Naive B cell (primary cell): ENCODE measurements at regions not wholly inside any gene's neighbourhood (a gene's known extent, or its start where the extent isn't known, plus 50 kb on each side); places are given as distances from the start of the nearest gene placed in this dataset.

Experiments
- ATAC-seq, 2 donors: fragments of 150-1000 bp; cut with Tn5 transposase; 2 replicates each; pipeline ENCODE4 v1.10.0; 2021; ENCODE audit warnings: low read depth in 2 of 2, mild to moderate bottlenecking in 2 of 2, moderate library complexity in 2 of 2
- DNase-seq: peaks from one replicate; pipeline ENCODE4 v3.0.0; 2022
- H3K27ac Mint-ChIP-seq, 6 donors: one replicate each; pipeline ENCODE4 v1.8.0; 2020 to 2022; ENCODE audit warnings: mild to moderate bottlenecking in 6 of 6, mixed read lengths in 6 of 6, moderate library complexity in 5 of 6, inconsistent platforms in 2 of 6
- H3K27me3 Mint-ChIP-seq, 3 donors: one replicate each; pipeline ENCODE4 v1.8.0; 2021 to 2022; ENCODE audit warnings: mixed read lengths in 3 of 3, mild to moderate bottlenecking in 1 of 3
- H3K36me3 Mint-ChIP-seq, 2 donors: one replicate each; pipeline ENCODE4 v1.8.0; 2020 to 2022; ENCODE audit warnings: mixed read lengths in 2 of 2, inconsistent platforms in 1 of 2, mild to moderate bottlenecking in 1 of 2
- H3K4me1 Mint-ChIP-seq, 3 donors: one replicate each; pipeline ENCODE4 v1.8.0; 2020 to 2022; ENCODE audit warnings: mixed read lengths in 3 of 3, inconsistent platforms in 1 of 3, mild to moderate bottlenecking in 1 of 3, moderate library complexity in 1 of 3
- H3K4me3 Mint-ChIP-seq, 8 donors: one replicate each; pipeline ENCODE4 v1.8.0; 2020 to 2022; ENCODE audit warnings: mild to moderate bottlenecking in 8 of 8, mixed read lengths in 8 of 8, moderate library complexity in 8 of 8, inconsistent platforms in 2 of 8
- H3K9me3 Mint-ChIP-seq, 7 donors: one replicate each; pipeline ENCODE4 v1.8.0; 2020 to 2022; ENCODE audit warnings: mixed read lengths in 7 of 7, mild to moderate bottlenecking in 5 of 7, inconsistent platforms in 2 of 7, moderate library complexity in 1 of 7

DNA sequence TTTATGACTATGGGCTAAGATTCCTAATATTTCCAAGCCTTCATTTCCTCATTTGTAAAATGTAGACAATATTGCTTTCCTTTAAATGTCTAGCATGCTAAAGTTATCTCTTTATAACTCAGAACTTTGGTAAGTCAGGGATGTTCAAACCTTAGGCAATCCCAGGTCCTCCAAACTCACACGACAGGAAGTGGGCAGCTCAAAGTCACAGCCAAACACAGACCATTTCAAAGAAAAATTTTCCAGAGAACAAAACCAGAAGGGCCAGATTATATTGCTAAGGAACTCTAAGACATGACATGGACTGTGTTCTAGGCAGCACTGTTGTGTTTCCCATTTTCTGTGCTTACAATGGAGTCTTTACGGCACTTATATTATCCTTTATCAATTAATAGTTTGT, 87.8 kb upstream of the DYNC1I1 start:
- H3K9me3 Mint-ChIP-seq, result no peaks in the 10 kb centered on the region
- H3K4me1 Mint-ChIP-seq, result peaks cover 0 to 8% (median 2%) of the 10 kb centered on the region in 3 donors
- DNase-seq, result no peak
- no peak overlapping the region for H3K27ac Mint-ChIP-seq
- no peaks in the 10 kb centered on the region for H3K36me3 Mint-ChIP-seq
- no peak overlapping the region for H3K4me3 Mint-ChIP-seq
- H3K27me3 Mint-ChIP-seq, result no peaks in the 10 kb centered on the region
- no peak for ATAC-seq

GRCh38 chr7:95684037-95684436, 87.7 kb upstream of the PDK4 start:
- no peaks in the 10 kb centered on the region for H3K9me3 Mint-ChIP-seq
- no peaks in the 10 kb centered on the region for H3K27me3 Mint-ChIP-seq
- no peak overlapping the region for H3K4me3 Mint-ChIP-seq
- no peak overlapping the region for H3K27ac Mint-ChIP-seq
- ATAC-seq (peak in 1 of 2 donors; percentile 33), DNase-seq (no peak)
- H3K36me3 Mint-ChIP-seq, result no peaks in the 10 kb centered on the region
- peaks cover 0 to 8% (median 2%) of the 10 kb centered on the region in 3 donors for H3K4me1 Mint-ChIP-seq

DNA sequence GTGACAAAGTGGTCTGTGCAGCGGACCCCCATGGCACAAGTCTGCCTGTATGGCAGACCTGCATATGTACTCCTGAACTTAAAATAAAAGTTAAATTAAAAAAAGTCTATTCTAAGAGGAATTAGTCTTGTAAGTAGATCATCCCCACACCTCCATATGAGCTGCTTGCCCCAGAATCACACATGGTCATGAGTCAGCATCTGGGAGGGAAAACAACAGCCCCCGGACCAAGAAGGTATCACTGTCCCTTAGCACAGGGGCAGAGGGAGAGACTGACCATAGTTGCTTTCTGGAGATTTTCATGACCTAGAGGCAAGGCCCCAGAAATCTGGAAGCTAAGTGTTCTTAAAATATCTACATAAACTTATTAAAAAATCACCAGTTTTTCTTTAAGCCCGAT, 86.6 kb upstream of the PDK4 start:
- no peaks in the 10 kb centered on the region for H3K9me3 Mint-ChIP-seq
- H3K36me3 Mint-ChIP-seq, result no peaks in the 10 kb centered on the region
- peaks cover 0 to 8% (median 2%) of the 10 kb centered on the region in 3 donors for H3K4me1 Mint-ChIP-seq
- ATAC-seq, result no peak
- no peaks in the 10 kb centered on the region for H3K27me3 Mint-ChIP-seq
- no peak overlapping the region for H3K4me3 Mint-ChIP-seq
- DNase-seq, result no peak
- peak overlapping the region in 1 of 6 donors; percentile 54 for H3K27ac Mint-ChIP-seq

DNA sequence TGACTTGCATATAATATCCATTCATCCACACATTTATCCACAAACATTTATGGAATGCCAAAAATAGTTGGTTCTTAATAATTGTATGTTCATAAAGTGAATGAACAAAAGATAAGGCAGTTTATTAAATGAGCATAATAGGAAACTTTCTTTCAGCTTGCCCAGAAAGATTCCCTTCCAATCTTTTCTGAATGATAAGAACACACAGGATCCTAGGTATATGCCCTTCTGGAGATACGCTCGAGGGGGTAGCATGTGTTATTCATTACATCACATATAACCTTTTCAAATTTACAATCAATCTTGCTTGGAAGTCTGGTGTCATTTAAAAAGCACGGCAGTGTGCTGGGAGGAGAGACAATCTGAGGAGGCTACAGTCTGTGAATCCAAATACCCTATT, 80.4 kb upstream of the PDK4 start:
- Mint-ChIP-seq H3K27me3 (no peaks in the 10 kb centered on the region), H3K4me1 (peaks cover 0 to 8% (median 2%) of the 10 kb centered on the region in 3 donors), H3K4me3 (no peak overlapping the region), H3K9me3 (no peaks in the 10 kb centered on the region), H3K36me3 (no peaks in the 10 kb centered on the region), H3K27ac (no peak overlapping the region)
- DNase-seq (no peak), ATAC-seq (no peak)

- Mint-ChIP-seq H3K4me3 (no peak overlapping the region), H3K4me1 (peaks cover 0 to under 1% (median 0%) of the 10 kb centered on the region in 3 donors), H3K9me3 (no peaks in the 10 kb centered on the region), H3K36me3 (no peaks in the 10 kb centered on the region), H3K27ac (no peak overlapping the region), H3K27me3 (no peaks in the 10 kb centered on the region)
- no peak for DNase-seq
- no peak for ATAC-seq
Observed at GRCh38 chr7:95675632-95676031, 79.3 kb upstream of the PDK4 start.

GRCh38 chr7:95675016-95675415, 78.7 kb upstream of the PDK4 start:
- Mint-ChIP-seq H3K4me1 (no peaks in the 10 kb centered on the region), H3K4me3 (no peak overlapping the region), H3K36me3 (no peaks in the 10 kb centered on the region), H3K9me3 (no peaks in the 10 kb centered on the region), H3K27me3 (no peaks in the 10 kb centered on the region), H3K27ac (no peak overlapping the region)
- no peak for ATAC-seq
- no peak for DNase-seq

DNA sequence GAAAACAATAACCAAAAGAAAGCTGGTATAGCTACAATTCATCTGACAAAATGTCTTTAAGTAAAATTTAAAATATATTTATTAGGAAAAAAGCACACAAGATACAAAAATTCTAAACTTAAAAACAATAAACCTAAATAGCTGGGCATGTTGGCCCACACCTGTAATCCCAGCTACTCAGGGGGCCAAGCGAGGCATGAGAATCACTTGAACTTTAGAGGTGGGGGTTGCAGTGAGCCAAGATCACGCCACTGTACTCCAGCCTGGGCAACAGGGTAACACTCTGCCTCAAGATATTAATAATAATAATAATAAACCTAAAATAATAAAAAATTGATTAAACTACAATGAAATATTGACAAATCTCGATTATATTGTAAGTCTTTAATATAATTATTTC, 77.8 kb upstream of the PDK4 start:
- DNase-seq, result no peak
- no peak overlapping the region for H3K4me3 Mint-ChIP-seq
- H3K27me3 Mint-ChIP-seq, result no peaks in the 10 kb centered on the region

GRCh38 chr7:95672434-95672833, 76.1 kb upstream of the PDK4 start:
- no peak overlapping the region for H3K4me3 Mint-ChIP-seq

More for the DNA sequence above, 77.8 kb upstream of the PDK4 start:
- no peak overlapping the region for H3K27ac Mint-ChIP-seq
- H3K9me3 Mint-ChIP-seq, result no peaks in the 10 kb centered on the region
- H3K4me1 Mint-ChIP-seq, result peaks cover 0 to 5% (median 0%) of the 10 kb centered on the region in 3 donors
- no peaks in the 10 kb centered on the region for H3K36me3 Mint-ChIP-seq
- ATAC-seq, result no peak

DNA sequence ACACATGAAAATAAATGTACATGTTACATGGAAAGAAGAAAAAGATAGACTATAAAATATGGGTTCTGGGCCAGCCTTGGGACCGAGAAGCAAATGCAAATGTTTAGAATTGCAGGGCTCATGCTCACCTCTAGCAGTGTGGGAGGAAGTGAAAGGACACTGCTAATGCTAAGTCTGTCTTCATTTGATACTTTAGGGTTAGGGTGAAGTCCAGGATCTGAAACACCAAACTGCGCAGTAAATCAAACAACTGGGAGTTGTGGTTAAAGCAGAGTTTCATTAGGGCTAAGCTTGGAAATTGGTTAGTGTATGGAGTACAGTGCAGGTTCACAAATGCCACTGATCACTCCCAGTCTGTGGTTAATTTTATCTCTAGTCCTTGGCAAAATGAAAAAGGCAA, 73.2 kb upstream of the PDK4 start:
- no peak overlapping the region for H3K4me3 Mint-ChIP-seq
- H3K27me3 Mint-ChIP-seq, result no peaks in the 10 kb centered on the region
- peak; percentile 35 to 50 for ATAC-seq
- peaks cover 0 to 5% (median 0%) of the 10 kb centered on the region in 3 donors for H3K4me1 Mint-ChIP-seq
- no peak for DNase-seq
- no peak overlapping the region for H3K27ac Mint-ChIP-seq
- no peaks in the 10 kb centered on the region for H3K36me3 Mint-ChIP-seq
- H3K9me3 Mint-ChIP-seq, result peaks cover 0 to 6% (median 0%) of the 10 kb centered on the region in 7 donors

More at GRCh38 chr7:95672434-95672833, 76.1 kb upstream of the PDK4 start:
- H3K4me1 Mint-ChIP-seq, result peaks cover 0 to 5% (median 0%) of the 10 kb centered on the region in 3 donors
- ATAC-seq, result no peak
- DNase-seq, result no peak
- H3K36me3 Mint-ChIP-seq, result no peaks in the 10 kb centered on the region
- H3K9me3 Mint-ChIP-seq, result no peaks in the 10 kb centered on the region
- no peak overlapping the region for H3K27ac Mint-ChIP-seq
- H3K27me3 Mint-ChIP-seq, result no peaks in the 10 kb centered on the region

- ATAC-seq (no peak), DNase-seq (no peak)
- Mint-ChIP-seq H3K4me3 (no peak overlapping the region), H3K4me1 (peaks cover 0 to 5% (median 0%) of the 10 kb centered on the region in 3 donors), H3K9me3 (peaks cover 0 to 7% (median 2%) of the 10 kb centered on the region in 7 donors), H3K27ac (no peak overlapping the region), H3K27me3 (no peaks in the 10 kb centered on the region), H3K36me3 (peaks cover 0 to under 1% of the 10 kb centered on the region in 2 donors)
Observed at GRCh38 chr7:95668504-95669018, 72.2 kb upstream of the PDK4 start.

- DNase-seq, result no peak
- Mint-ChIP-seq H3K27ac (no peak overlapping the region), H3K4me3 (no peak overlapping the region), H3K36me3 (peaks cover 15% of the 10 kb centered on the region in 2 donors), H3K4me1 (no peaks in the 10 kb centered on the region), H3K27me3 (peaks cover 5 to 22% (median 19%) of the 10 kb centered on the region in 3 donors), H3K9me3 (peaks cover 0 to 28% (median 14%) of the 10 kb centered on the region in 7 donors)
- no peak for ATAC-seq
Observed at GRCh38 chr7:95662987-95663386, 66.7 kb upstream of the PDK4 start.

DNA sequence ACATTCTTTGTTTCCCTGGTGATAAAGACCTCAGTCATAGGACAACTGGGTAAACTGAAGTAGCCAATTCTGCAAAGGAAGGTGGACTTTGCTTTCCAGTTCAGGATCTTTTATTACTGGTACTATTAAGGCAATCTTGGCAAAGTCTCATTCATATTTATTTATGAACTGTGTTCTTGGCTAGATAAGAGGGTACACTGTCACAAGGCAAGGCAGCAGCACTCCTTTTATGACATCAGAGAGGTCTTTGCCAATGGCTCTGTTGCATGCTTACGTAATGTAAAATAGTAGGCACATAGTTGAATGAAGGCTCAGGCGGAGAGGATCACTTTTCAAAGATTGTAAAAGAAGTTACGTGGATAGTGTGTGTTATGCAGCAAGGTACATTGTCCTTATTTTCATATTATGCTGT, 63.7 kb upstream of the PDK4 start:
- DNase-seq (no peak), ATAC-seq (no peak)
- Mint-ChIP-seq H3K4me1 (no peaks in the 10 kb centered on the region), H3K4me3 (no peak overlapping the region), H3K9me3 (peaks cover 0 to 28% (median 14%) of the 10 kb centered on the region in 7 donors), H3K27me3 (peaks cover 5 to 23% (median 19%) of the 10 kb centered on the region in 3 donors), H3K27ac (no peak overlapping the region), H3K36me3 (peaks cover 15% of the 10 kb centered on the region in 2 donors)

DNA sequence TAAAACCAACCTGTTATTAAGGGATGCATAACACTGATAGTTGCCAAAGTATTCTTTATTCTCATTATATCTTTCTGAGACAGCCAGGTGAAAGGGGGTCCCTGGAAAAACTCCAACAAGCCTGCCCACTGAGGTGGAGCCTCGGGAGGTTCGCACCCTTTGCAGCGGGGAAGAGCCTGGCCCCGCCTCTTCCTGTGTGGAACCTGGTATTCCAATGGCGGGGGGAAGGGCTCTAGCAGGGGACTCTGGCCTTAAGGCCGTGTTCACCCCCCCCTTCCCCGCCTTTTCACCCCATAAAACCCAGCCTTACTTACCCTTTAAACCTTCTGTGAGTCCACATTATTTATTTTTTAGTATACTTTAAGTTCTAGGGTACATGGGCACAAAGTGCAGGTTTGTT, 62.4 kb upstream of the PDK4 start:
- Mint-ChIP-seq H3K4me3 (no peak overlapping the region), H3K36me3 (peaks cover 15% of the 10 kb centered on the region in 2 donors), H3K27ac (no peak overlapping the region), H3K4me1 (no peaks in the 10 kb centered on the region), H3K9me3 (peaks cover 0 to 27% (median 14%) of the 10 kb centered on the region in 7 donors), H3K27me3 (peaks cover 5 to 23% (median 19%) of the 10 kb centered on the region in 3 donors)
- DNase-seq (no peak), ATAC-seq (no peak)

GRCh38 chr7:95649546-95649945, 53.2 kb upstream of the PDK4 start:
- ATAC-seq, result no peak
- H3K4me3 Mint-ChIP-seq, result no peak overlapping the region
- H3K36me3 Mint-ChIP-seq, result no peaks in the 10 kb centered on the region
- H3K27ac Mint-ChIP-seq, result no peak overlapping the region
- no peak for DNase-seq
- H3K4me1 Mint-ChIP-seq, result no peaks in the 10 kb centered on the region
- H3K9me3 Mint-ChIP-seq, result no peaks in the 10 kb centered on the region
- H3K27me3 Mint-ChIP-seq, result peaks cover 10 to 25% (median 17%) of the 10 kb centered on the region in 3 donors

- Mint-ChIP-seq H3K4me1 (no peaks in the 10 kb centered on the region), H3K9me3 (no peaks in the 10 kb centered on the region), H3K4me3 (no peak overlapping the region), H3K27me3 (peaks cover 10 to 16% (median 12%) of the 10 kb centered on the region in 3 donors), H3K36me3 (no peaks in the 10 kb centered on the region), H3K27ac (peak overlapping the region in 1 of 6 donors; percentile 53)
- ATAC-seq (no peak), DNase-seq (no peak)
Observed at GRCh38 chr7:95646350-95646749, 50.0 kb upstream of the PDK4 start.
